ENCODE measurements at regions not wholly inside any gene's neighbourhood (a gene's known extent, or its start where the extent isn't known, plus 50 kb on each side); places are given as distances from the start of the nearest gene placed in this dataset.
"Not testable (repeated sequence)": the region's sequence is repeated elsewhere in the genome, so short reads cannot be mapped to it uniquely, and the experiment has no call there.

DNA sequence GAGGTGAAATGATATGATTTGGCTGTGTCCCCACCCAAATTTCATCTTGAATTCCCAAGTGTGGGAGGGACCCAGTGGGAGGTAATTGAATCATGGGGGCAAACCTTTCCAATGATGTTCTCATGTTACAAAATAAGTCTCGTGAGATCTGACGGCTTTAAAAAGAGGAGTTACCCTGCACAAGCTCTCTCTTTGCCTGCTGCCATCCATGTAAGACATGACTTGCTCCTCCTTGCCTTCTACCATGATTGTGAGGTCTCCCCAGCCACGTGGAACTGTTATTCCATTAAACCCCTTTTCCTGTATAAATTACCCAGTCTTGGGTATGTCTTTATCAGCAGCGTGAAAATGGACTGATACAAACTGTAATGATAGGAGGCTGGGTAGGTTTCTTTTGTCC is 145.1 kb downstream of the AKR1D1 start:
- DNase-seq = not testable (repeated sequence)

DNA sequence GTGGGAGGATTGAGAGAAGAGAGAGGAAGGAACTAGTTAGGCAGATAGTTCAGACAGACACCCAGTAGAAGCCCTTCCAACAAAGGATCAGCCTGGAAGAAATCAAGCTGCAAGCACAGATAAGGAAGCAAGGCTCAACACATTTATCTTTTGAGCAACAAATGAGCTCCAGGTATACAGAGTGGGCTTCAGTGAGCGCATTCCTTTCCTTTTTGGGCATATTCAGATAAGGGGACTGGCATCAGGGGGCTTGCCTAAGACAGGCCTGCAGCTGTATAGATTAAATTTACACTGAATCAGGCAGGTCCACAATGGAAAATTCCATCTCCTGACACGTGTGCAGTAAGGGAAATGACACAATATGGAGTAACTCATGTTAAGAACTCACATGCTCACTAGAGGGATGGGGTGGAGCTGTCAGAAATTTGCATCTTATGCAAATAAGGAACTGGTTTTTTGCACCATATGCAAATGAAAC is 147.2 kb downstream of the AKR1D1 start:
- DNase-seq = no peak

DNA sequence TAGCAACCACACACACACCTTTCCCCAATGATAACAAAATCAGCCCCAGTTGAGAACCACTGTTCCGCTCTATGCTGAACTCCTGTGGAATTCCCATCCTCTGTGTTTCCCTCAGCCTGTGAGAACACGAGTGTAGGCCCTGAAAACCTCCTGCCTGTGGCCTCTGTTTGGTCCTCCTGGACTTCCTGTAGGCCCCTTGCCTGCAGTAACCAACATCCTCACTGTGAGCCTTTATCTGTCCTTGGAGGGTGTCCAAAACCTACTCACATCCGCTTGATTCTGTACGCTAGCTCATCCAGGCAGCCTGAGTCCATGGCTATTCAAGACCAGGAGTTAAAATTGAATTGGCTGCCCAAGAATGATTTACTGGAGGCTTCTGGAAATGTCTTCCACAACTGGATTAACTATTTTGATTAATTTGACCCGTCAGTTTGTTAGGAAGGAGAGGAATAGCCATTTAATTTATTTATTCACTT is 149.8 kb downstream of the AKR1D1 start:
- DNase-seq = no peak

- no peak for DNase-seq
These were observed 150.6 kb downstream of the AKR1D1 start for GRCh38 chr7:138226745-138227279.

DNA sequence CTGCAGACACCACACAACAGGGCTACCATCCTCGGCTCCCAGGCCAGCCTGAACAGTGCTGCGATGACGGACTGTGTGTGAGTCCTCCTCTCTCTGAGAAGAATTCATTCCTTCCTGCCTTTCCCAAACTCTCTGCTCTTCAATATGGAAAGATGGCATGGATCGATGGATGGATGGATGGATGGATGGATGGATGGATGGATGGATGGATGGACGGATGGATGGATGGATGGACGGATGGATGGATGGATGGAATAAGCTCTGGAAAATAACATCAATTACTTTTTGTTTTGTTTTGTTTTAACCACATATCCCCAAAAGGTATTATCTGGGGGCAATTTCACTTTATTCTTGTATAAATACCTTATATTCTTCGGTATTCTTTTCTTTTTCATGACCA is 151.9 kb downstream of the AKR1D1 start:
- no peak for DNase-seq

DNA sequence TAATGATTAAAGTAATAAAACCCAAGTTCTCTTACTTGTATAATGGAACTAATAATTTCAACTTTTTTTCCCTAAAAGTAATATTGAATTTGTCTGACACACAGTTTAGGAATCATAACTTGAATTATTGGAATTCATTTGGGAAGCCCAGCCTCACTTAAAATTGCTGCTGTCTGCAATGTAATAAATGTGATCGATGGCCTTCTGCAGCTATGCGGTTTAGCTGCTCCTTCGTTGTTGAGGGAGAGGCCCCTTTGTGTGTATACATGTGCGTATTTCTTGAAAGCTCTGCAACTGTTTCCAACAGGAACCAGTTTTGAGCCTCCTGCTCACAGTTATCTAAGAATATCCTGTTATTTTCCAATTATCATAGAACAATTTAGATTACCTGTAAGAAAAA is 152.5 kb downstream of the AKR1D1 start:
- no peak for DNase-seq

DNA sequence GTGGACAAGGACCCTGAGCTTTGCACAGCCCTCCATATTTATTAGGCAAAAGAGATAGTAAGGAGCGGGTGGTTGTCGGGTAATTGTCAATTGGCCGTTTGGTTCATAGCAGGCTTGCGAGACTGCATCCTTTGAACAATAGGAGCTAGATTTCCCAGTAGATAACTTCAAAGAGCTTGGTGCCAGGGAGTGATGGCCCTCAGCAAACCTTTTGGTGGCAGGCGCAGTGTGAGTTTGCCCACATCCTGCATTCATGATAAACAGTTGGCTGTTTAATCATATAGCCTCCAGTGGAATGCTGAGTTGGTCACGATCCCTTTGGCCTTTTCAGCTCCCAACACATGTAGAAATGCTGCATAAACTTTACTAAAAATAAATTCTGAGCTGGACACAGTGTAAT is 156.9 kb downstream of the AKR1D1 start:
- no peak for DNase-seq

GRCh38 chr7:138235207-138235606 is 158.9 kb downstream of the AKR1D1 start:
- no peak for DNase-seq

- no peak for DNase-seq
These were observed 161.7 kb downstream of the AKR1D1 start for GRCh38 chr7:138237995-138238394.

DNA sequence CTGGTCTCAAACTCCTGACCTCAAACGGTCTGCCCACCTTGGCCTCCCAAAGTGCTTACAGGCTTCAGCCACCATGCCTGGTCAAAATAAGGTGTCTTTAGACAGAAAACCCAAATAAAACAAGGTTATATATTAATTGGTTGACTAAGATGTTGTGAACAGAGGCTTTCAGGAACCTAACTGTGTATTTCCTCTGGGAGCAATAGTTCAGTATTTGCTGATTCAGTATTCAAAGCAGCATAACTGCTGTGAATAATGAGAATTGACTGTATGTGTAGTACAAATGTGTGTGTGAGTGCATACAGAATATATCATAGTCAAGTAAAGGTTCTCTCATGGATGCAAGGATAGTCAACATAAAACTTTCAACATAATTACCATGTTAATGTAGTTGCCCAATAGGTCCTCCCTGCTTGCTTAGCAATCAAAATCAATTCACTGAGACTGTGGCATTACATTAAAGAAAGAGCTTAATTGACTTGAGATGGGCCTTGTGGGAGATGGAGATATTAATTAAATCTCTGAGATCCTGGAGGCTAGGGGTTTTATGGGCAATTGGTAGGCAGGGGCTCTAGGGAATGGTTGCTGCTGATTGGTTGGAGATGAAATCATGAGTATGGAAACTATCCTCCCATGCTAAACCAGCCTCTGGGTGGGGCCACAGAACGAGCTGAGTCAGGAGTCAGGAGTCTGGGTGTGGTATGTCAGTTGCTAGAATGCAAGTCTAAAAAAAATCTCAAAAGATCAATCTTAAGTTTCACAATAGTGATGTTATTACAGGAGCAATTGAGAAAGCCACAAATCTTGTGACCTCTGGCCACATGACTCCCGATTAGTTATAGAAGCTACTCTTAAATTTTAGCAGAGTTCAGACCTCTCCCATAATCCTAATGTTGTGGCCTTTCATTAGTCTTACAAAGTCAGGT is 162.7 kb downstream of the AKR1D1 start:
- DNase-seq = no peak

DNA sequence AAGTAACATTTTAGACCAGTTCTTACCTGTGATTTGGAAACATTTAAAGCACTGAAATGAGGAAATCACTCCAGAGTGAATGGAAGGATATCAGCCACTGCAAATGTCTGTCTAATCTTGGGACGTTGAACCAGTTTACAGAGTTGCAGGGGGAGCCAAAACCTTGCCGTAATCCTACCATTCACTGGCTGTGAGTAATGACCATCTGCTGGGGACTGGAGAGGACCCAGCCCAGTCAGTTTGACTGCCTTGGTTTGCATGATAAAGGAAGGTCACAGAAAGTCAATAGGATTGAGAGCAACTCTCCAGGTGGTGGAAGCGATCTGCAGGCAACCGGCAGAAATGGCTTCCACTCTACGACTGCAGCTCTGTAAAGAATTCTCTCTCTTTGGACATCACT is 167.2 kb downstream of the AKR1D1 start:
- no peak for DNase-seq

- no peak for DNase-seq
These were observed 167.6 kb downstream of the AKR1D1 start for GRCh38 chr7:138243836-138244235.

DNA sequence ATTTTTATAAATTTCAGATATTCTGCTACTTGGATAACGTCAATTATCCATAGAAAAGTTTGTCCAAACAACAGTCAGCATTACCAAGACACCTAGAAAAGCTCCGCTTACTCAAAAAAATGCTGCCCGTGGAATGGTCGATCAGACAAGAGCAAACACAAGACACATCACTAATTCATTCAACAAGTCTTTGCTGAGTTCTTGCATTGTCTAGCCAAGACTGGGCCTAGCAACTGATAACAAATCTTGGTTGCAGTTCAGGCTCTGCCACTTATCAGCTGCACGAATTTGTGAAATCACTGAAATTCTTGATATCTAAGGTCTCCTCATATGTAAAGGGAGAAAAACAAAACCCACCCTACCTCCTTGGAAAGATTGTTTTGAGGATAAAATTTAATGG is 168.3 kb downstream of the AKR1D1 start:
- no peak for DNase-seq

GRCh38 chr7:138245216-138245615 is 169.0 kb downstream of the AKR1D1 start:
- no peak for DNase-seq

- no peak for DNase-seq
These were observed 169.4 kb downstream of the AKR1D1 start for GRCh38 chr7:138245682-138246081.

- no peak for DNase-seq
These were observed 170.2 kb downstream of the AKR1D1 start for GRCh38 chr7:138246428-138246827.

GRCh38 chr7:138247081-138247480 is 170.8 kb downstream of the AKR1D1 start:
- DNase-seq = no peak

DNA sequence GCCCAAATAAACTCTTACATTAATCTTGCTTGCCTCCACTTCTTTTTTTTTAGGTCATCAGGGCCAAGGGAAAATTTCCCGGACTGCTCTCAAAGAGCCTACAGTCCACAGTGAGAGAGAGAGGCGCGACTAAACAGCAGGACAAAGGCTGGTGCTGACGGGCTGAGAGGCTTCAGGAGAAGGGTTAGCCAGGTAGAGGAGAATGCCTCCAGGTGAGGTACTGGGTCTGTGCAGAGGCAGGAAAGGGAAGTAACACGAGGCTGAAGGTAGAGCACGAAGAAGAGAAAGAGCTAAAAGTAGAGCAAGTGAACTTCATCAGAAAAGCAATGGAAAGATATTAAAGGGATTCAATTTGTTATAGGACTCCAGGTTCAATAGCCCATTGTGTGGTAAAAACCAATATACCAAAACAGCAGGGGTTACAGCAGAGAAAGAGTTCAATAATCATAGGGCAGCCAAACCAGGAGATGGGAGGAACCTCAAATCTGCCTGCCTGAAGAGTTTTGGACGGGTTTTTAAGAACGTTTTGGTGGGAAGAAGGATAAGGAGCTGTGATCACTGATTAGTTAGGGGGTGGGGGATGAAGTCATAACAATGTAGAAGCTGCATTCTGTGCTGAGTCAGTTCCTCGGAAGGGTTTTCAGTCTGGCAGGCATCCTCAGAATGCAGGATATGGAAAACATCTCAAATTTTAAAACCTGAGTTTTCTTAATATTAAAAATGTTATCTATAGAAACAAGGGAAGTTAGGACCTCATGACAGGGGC is 171.5 kb downstream of the AKR1D1 start:
- no peak for DNase-seq

DNA sequence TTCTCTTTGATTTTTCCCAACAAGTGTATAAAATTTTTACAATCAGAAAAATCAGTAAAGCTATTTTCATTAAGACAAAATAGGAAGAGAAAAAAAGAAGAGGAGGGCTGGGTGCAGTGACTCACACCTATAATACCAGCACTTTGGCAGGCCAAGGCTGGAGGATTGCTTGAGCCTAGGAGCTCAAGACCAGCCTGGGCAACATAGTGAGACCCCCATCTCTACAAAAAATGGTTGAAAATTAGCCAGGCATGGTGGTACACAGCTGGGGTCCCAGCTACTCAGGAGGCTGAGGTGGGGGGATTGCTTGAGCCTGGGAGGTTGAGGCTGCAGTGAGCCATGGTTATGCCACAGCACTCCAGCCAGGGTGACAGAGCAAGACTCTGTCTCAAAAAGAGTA is 172.3 kb downstream of the AKR1D1 start:
- no peak for DNase-seq

DNA sequence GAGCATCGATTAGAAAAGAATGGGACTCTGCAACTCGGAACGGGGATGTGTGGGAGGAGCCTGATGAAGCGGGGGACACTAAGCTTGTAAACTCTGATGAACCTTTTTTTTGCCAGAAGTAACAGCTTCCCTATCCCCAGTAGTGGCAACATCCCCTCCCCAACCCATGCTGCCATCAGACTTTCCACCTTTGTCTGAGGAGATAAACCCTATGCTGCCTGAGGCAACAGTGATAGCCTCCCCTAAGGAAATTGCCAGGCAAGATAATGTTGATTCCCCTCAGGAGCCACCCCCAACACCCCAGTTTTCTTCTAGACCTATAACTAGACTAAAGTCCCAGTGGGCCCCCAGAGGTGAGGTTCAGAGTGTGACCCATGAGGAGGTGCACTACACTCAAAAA is 173.7 kb downstream of the AKR1D1 start:
- no peak for DNase-seq

- DNase-seq = not testable (repeated sequence)
These were observed 176.4 kb downstream of the AKR1D1 start for GRCh38 chr7:138252666-138253065.

DNA sequence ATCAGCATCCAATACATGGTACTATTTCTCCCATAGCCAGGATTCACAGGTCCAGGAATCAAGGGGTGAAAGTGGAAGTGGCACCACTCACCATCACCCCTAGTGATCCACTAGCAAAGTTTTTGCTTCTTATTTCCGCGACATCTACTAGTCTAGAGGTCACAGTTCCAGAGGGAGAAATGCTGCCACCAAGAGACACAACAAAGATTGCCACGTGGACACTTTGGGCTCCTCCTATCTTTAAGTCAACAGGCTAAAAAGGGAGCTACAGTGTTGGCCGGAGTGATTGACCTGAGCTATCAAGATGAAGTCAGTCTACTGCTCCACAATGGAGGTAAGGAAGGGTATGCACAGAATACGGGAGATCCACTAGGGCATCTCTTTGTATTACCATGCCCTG is 178.2 kb downstream of the AKR1D1 start:
- DNase-seq = no peak

DNA sequence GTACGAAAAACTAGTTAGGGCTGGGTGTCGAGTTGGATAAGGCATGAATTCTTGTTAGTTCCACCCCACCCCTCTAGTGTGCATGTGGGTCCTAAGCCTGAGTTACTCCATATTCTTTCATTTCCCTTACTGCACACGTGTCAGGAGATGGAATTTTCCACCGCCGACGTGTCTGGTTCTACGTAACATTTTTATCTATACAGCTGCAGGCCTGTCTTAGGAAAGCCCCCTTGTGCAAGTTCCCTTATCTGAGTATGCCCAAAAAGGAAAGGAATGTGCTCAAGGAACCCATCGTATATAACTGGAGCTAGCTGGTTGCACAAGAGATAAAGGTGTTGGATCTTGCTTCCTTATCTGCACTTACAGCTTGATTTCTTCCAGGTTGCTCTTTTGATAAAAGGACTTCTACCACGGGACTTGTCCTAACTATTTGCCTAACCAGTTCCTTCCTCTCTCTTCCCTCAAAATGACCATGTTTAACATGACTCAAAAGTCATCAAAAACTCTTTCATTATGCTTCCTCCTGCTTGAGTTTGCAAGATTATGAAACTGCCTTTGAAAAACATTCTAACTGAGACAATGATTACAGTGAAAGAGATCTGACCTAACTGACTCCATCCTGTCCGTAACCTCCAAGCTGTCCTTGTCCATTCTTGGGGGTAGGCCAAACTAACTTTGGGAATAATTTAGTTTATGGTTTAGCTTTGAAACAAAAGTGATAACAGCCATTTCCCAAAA is 181.4 kb downstream of the AKR1D1 start:
- DNase-seq = no peak

Measured in NCI-H1105 treated with DMSO at 0.1 percent for 48 hours (cell line).